ENCODE measurements at regions not wholly inside any gene's neighbourhood (a gene's known extent, or its start where the extent isn't known, plus 50 kb on each side); places are given as distances from the start of the nearest gene placed in this dataset.
A peak's percentile ranks its signal among the peaks of the same experiment; 100 is the strongest.

GRCh38 chr4:36677112-36677511 lies 395.7 kb downstream of the DTHD1 start:
- Histone ChIP-seq H3K9me3 (no peaks in the 10 kb centered on the region), H3K27ac (no peak overlapping the region), H3K36me3 (no peaks in the 10 kb centered on the region), H3K4me3 (no peak overlapping the region), H3K4me1 (no peaks in the 10 kb centered on the region), H3K27me3 (no peaks in the 10 kb centered on the region)
- DNase-seq: no peak
- ATAC-seq: peak; percentile 36
- intact Hi-C loops (cut with DNase I): no loop called here
- no peak for TF ChIP-seq CTCF (IDR thresholded peaks at IDR 0.05)

DNA sequence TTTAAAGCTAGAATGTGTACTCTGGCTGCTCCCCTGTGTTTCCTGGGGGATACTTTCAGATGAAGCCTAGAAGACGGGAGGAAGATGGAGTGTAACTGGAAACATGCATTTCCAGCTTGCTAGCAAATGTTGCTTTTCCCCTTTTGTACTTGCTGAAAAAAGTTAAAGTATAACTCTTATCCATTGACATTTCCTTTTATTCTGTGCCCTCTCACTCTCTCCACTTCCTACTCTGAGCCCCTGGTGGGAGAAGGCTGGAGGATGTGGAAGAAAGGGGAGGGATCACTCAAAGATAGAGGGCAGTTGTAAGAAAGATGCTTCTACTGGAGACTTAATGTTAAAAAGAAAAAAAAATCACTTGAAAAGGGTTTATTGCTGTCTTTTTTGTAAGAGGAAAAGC lies 396.5 kb downstream of the DTHD1 start:
- H3K4me1 ChIP-seq: no peaks in the 10 kb centered on the region
- H3K9me3 ChIP-seq: no peaks in the 10 kb centered on the region
- ATAC-seq (no peak), DNase-seq (no peak)
- no peak overlapping the region for H3K27ac ChIP-seq
- no peaks in the 10 kb centered on the region for H3K27me3 ChIP-seq
- no peak overlapping the region for H3K4me3 ChIP-seq
- no peaks in the 10 kb centered on the region for H3K36me3 ChIP-seq
- TF ChIP-seq CTCF (IDR thresholded peaks at IDR 0.05): no peak
- intact Hi-C loops (cut with DNase I): no loop called here

- TF ChIP-seq CTCF (IDR thresholded peaks at IDR 0.05): no peak
- H3K27me3 ChIP-seq: no peaks in the 10 kb centered on the region
- H3K4me3 ChIP-seq: no peak overlapping the region
- no peak overlapping the region for H3K27ac ChIP-seq
- intact Hi-C loops (cut with DNase I): no loop called here
- H3K36me3 ChIP-seq: no peaks in the 10 kb centered on the region
- ATAC-seq (no peak), DNase-seq (no peak)
- no peaks in the 10 kb centered on the region for H3K4me1 ChIP-seq
- H3K9me3 ChIP-seq: peaks cover 0 to 8% of the 10 kb centered on the region in 2 donors
These were observed 406.3 kb downstream of the DTHD1 start for GRCh38 chr4:36687681-36688080.

GRCh38 chr4:36692586-36692985 lies 411.2 kb downstream of the DTHD1 start:
- H3K4me3 ChIP-seq: no peak overlapping the region
- no peaks in the 10 kb centered on the region for H3K27me3 ChIP-seq
- peaks cover 0 to 2% of the 10 kb centered on the region in 2 donors for H3K9me3 ChIP-seq
- no peaks in the 10 kb centered on the region for H3K36me3 ChIP-seq
- no peak for TF ChIP-seq CTCF (IDR thresholded peaks at IDR 0.05)
- H3K27ac ChIP-seq: no peak overlapping the region
- ATAC-seq (no peak), DNase-seq (no peak)
- no peaks in the 10 kb centered on the region for H3K4me1 ChIP-seq
- intact Hi-C loops (cut with DNase I): no loop called here

- H3K36me3 ChIP-seq: peaks cover 0 to 3% of the 10 kb centered on the region in 2 donors
- no peak for DNase-seq
- no peaks in the 10 kb centered on the region for H3K4me1 ChIP-seq
These were observed 420.8 kb downstream of the DTHD1 start for GRCh38 chr4:36702245-36702644.

More at GRCh38 chr4:36702245-36702644, 420.8 kb downstream of the DTHD1 start:
- Histone ChIP-seq H3K27me3 (no peaks in the 10 kb centered on the region), H3K27ac (no peak overlapping the region), H3K9me3 (peaks cover 0 to 8% of the 10 kb centered on the region in 2 donors), H3K4me3 (no peak overlapping the region)
- TF ChIP-seq CTCF (IDR thresholded peaks at IDR 0.05): no peak
- no peak for ATAC-seq
- intact Hi-C loops (cut with DNase I): no loop called here

All from left lung (tissue), 4 donors.